ENCODE measurements at regions not wholly inside any gene's neighbourhood (a gene's known extent, or its start where the extent isn't known, plus 50 kb on each side); places are given as distances from the start of the nearest gene placed in this dataset.

DNA sequence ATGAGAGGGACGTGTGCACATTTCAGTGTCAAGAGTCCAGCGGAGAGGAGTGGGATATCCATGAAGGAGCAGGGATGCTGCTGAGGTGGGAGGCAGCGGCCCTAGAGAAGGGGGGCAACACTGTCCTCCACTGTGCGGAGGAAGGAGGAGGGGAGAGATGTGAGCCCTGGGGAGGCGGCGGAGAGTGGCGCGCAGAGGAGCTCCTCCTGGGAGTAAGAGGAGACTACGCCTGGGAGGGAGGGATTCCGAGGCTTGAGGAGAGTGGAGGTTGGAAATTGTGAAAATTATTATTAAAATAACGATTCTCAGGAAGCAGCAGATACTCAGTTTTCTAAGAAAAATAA is 142.7 kb downstream of the CEP57L1 start:
- TF ChIP-seq, protein P1, sequence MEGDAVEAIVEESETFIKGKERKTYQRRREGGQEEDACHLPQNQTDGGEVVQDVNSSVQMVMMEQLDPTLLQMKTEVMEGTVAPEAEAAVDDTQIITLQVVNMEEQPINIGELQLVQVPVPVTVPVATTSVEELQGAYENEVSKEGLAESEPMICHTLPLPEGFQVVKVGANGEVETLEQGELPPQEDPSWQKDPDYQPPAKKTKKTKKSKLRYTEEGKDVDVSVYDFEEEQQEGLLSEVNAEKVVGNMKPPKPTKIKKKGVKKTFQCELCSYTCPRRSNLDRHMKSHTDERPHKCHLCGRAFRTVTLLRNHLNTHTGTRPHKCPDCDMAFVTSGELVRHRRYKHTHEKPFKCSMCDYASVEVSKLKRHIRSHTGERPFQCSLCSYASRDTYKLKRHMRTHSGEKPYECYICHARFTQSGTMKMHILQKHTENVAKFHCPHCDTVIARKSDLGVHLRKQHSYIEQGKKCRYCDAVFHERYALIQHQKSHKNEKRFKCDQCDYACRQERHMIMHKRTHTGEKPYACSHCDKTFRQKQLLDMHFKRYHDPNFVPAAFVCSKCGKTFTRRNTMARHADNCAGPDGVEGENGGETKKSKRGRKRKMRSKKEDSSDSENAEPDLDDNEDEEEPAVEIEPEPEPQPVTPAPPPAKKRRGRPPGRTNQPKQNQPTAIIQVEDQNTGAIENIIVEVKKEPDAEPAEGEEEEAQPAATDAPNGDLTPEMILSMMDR (IDR thresholded peaks at IDR 0.05) = no peak
- TF ChIP-seq EP300 (IDR thresholded peaks at IDR 0.05) = no peak
- TF ChIP-seq POLR2A (IDR thresholded peaks at IDR 0.05) = no peak

All from tibial nerve (tissue), 4 donors.